ENCODE measurements at regions not wholly inside any gene's neighbourhood (a gene's known extent, or its start where the extent isn't known, plus 50 kb on each side); places are given as distances from the start of the nearest gene placed in this dataset.

DNA sequence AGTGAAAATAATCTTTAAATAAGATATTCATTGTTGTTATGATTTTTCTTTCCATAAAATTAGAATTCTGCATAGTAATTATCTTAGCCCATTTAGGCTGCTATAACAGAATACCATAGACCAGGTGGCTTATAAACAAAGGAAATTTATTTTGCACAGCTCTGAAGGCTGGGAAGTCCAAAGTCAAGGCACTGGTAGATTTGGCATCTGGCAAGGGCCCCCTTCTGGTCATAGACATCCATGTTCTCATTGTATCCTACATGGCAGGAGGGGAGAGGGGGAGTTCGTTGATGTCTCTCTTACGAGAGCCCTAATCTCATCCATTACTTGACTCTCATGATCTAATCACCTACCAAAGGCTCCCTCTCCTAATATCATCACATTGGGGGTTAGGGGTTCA is 175.0 kb upstream of the CCN2 start:
- H3K4me3 Mint-ChIP-seq (ENCODE audit: unreplicated experiment): no peak overlapping the region
- ChIA-PET POLR2A (no interaction called here), CTCF (no interaction called here)
- no TSS peak for BruUV-seq (replicated peaks)
- no peak overlapping the region for H3K27ac Mint-ChIP-seq (ENCODE audit: low read depth, unreplicated experiment)
- intact Hi-C loops (cut with micrococcal nuclease): no loop called here
- DNase-seq (ENCODE audit: unreplicated experiment): no peak
- no peaks in the 10 kb centered on the region for H3K36me3 Mint-ChIP-seq (ENCODE audit: insufficient read depth, unreplicated experiment)
- H3K27me3 Mint-ChIP-seq (ENCODE audit: insufficient read depth, unreplicated experiment): no peaks in the 10 kb centered on the region
- TF ChIP-seq, protein P1, sequence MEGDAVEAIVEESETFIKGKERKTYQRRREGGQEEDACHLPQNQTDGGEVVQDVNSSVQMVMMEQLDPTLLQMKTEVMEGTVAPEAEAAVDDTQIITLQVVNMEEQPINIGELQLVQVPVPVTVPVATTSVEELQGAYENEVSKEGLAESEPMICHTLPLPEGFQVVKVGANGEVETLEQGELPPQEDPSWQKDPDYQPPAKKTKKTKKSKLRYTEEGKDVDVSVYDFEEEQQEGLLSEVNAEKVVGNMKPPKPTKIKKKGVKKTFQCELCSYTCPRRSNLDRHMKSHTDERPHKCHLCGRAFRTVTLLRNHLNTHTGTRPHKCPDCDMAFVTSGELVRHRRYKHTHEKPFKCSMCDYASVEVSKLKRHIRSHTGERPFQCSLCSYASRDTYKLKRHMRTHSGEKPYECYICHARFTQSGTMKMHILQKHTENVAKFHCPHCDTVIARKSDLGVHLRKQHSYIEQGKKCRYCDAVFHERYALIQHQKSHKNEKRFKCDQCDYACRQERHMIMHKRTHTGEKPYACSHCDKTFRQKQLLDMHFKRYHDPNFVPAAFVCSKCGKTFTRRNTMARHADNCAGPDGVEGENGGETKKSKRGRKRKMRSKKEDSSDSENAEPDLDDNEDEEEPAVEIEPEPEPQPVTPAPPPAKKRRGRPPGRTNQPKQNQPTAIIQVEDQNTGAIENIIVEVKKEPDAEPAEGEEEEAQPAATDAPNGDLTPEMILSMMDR (IDR thresholded peaks at IDR 0.05; ENCODE audit: unreplicated experiment): no peak
- peaks cover 9% of the 10 kb centered on the region for H3K9me3 Mint-ChIP-seq (ENCODE audit: unreplicated experiment)
- H3K4me1 Mint-ChIP-seq (ENCODE audit: insufficient read depth, unreplicated experiment): no peaks in the 10 kb centered on the region

GRCh38 chr6:132122871-132123270 is 171.7 kb upstream of the CCN2 start:
- no TSS peak for BruUV-seq (replicated peaks)
- Mint-ChIP-seq H3K36me3 (ENCODE audit: insufficient read depth, unreplicated experiment) (no peaks in the 10 kb centered on the region), H3K27me3 (ENCODE audit: insufficient read depth, unreplicated experiment) (no peaks in the 10 kb centered on the region), H3K4me1 (ENCODE audit: insufficient read depth, unreplicated experiment) (no peaks in the 10 kb centered on the region), H3K9me3 (ENCODE audit: unreplicated experiment) (peaks cover 9% of the 10 kb centered on the region), H3K4me3 (ENCODE audit: unreplicated experiment) (no peak overlapping the region), H3K27ac (ENCODE audit: low read depth, unreplicated experiment) (no peak overlapping the region)
- TF ChIP-seq, protein P1 (IDR thresholded peaks at IDR 0.05; ENCODE audit: unreplicated experiment): no peak
- ChIA-PET POLR2A (interaction anchor here (0.5 kb wide), 1 partner anchor 693 kb away, joined by 3 read pairs; no protein-coding TSS in a partner anchor), CTCF (interaction anchor here (1.5 kb wide), 1 partner anchor 11 kb away, joined by 5 read pairs; no protein-coding TSS in a partner anchor)
- no peak for DNase-seq (ENCODE audit: unreplicated experiment)
- intact Hi-C loops (cut with micrococcal nuclease): no loop called here

GRCh38 chr6:132122176-132122575 is 171.0 kb upstream of the CCN2 start:
- Mint-ChIP-seq H3K27me3 (ENCODE audit: insufficient read depth, unreplicated experiment) (no peaks in the 10 kb centered on the region), H3K27ac (ENCODE audit: low read depth, unreplicated experiment) (no peak overlapping the region), H3K36me3 (ENCODE audit: insufficient read depth, unreplicated experiment) (no peaks in the 10 kb centered on the region), H3K9me3 (ENCODE audit: unreplicated experiment) (peaks cover 5% of the 10 kb centered on the region), H3K4me3 (ENCODE audit: unreplicated experiment) (no peak overlapping the region), H3K4me1 (ENCODE audit: insufficient read depth, unreplicated experiment) (no peaks in the 10 kb centered on the region)
- TF ChIP-seq, protein P1 (IDR thresholded peaks at IDR 0.05; ENCODE audit: unreplicated experiment): no peak
- no peak for DNase-seq (ENCODE audit: unreplicated experiment)
- ChIA-PET CTCF (interaction anchor here (0.6 to 1.5 kb wide), 3 partner anchors 10 to 22 kb away, joined by 4 to 5 read pairs (median 4); no protein-coding TSS in a partner anchor), POLR2A (interaction anchor here (0.6 to 0.7 kb wide), 2 partner anchors 56 to 79 kb away, joined by 3 to 4 read pairs; no protein-coding TSS in a partner anchor)
- intact Hi-C loops (cut with micrococcal nuclease): no loop called here
- no TSS peak for BruUV-seq (replicated peaks)

- ChIA-PET CTCF (interaction anchor here (0.6 to 0.9 kb wide), 2 partner anchors 100 to 143 kb away, joined by 3 read pairs; no protein-coding TSS in a partner anchor), POLR2A (no interaction called here)
- Mint-ChIP-seq H3K4me1 (ENCODE audit: insufficient read depth, unreplicated experiment) (peaks cover 24% of the 10 kb centered on the region), H3K9me3 (ENCODE audit: unreplicated experiment) (no peaks in the 10 kb centered on the region), H3K4me3 (ENCODE audit: unreplicated experiment) (no peak overlapping the region), H3K27me3 (ENCODE audit: insufficient read depth, unreplicated experiment) (no peaks in the 10 kb centered on the region), H3K36me3 (ENCODE audit: insufficient read depth, unreplicated experiment) (no peaks in the 10 kb centered on the region), H3K27ac (ENCODE audit: low read depth, unreplicated experiment) (no peak overlapping the region)
- no TSS peak for BruUV-seq (replicated peaks)
- no peak for DNase-seq (ENCODE audit: unreplicated experiment)
- TF ChIP-seq, protein P1 (IDR thresholded peaks at IDR 0.05; ENCODE audit: unreplicated experiment): no peak
- intact Hi-C loops (cut with micrococcal nuclease): no loop called here
Measured at GRCh38 chr6:132118144-132118543, 167.0 kb upstream of the CCN2 start.
